GM12878 (cell line): ENCODE measurements at regions not wholly inside any gene's neighbourhood (a gene's known extent, or its start where the extent isn't known, plus 50 kb on each side); places are given as distances from the start of the nearest gene placed in this dataset.

Source experiments
- ATAC-seq: fragments of 200-7000 bp; cut with Tn5 transposase; 3 replicates; pipeline ENCODE4 v1.9.1; 2020; ENCODE audit warnings: mild to moderate bottlenecking, moderate library complexity
- BruUV-seq: library from RNA; stranded (reverse); fragments of 400-500 nt; replicated peaks from 2 replicates; lab custom pipeline; 2021; lab: Mats Ljungman, UMichigan
- CTCF ChIA-PET: fragments of 300-600 bp; sonication (Branson Sonifier 250); formaldehyde crosslinking; extraction: SDS; loops from one replicate; lab custom pipeline; 2021; ENCODE audit warnings: inconsistent platforms; lab: Yijun Ruan, JAX
- POLR2A ChIA-PET: fragments of 350-600 bp; formaldehyde crosslinking; extraction: SDS; loops from one replicate; lab custom pipeline; 2021; ENCODE audit warnings: inconsistent platforms; lab: Charles Lee
- RAD21 ChIA-PET: fragments of 300-600 bp; sonication (Branson Sonifier 250); formaldehyde crosslinking; loops from one replicate; lab custom pipeline; 2023; ENCODE audit warnings: antibody characterized with exemption; ENCODE audit not compliant: unreplicated experiment; lab: Charles Lee
- SMC1A ChIA-PET: fragments of 300-600 bp; sonication (Branson Sonifier 250); formaldehyde crosslinking; loops from one replicate; lab custom pipeline; 2023; ENCODE audit not compliant: unreplicated experiment, uncharacterized antibody; lab: Charles Lee
- DNase-seq: peaks from one replicate; pipeline ENCODE4 v3.0.0-alpha.2; 2011; ENCODE audit warnings: low read depth, low spot score
- FAIRE-seq: peaks from 3 replicates; lab custom pipeline; 2011; peaks lifted over from hg19 to GRCh38; lab: Jason Lieb, UNC
- H2AFZ ChIP-seq: 2 replicates; pipeline ENCODE4 v1.6.0; 2011; ENCODE audit warnings: low read depth, low read length, control low read depth; ENCODE audit not compliant: control insufficient read depth
- H3K27ac ChIP-seq: 2 replicates; pipeline ENCODE4 v1.5.1; 2011; ENCODE audit warnings: control low read depth; ENCODE audit not compliant: control insufficient read depth, insufficient read depth
- H3K27me3 ChIP-seq, 2 experiments: replicated peaks in 1 of 2; 2 replicates each; pipeline versions ENCODE4 v1.6.0 to v1.6.1; 2011; ENCODE audit warnings: low read length in 1 of 2; ENCODE audit not compliant: control insufficient read depth in 2 of 2, insufficient read depth in 2 of 2
- H3K36me3 ChIP-seq, 2 experiments: 2 replicates each; pipeline ENCODE4 v1.5.1; 2011; ENCODE audit warnings: low read length in 1 of 2; ENCODE audit not compliant: control insufficient read depth in 2 of 2, insufficient read depth in 2 of 2
- H3K4me1 ChIP-seq: 2 replicates; pipeline ENCODE4 v1.6.1; 2011; ENCODE audit warnings: mild to moderate bottlenecking, low read length, moderate library complexity, mixed read lengths; ENCODE audit not compliant: control insufficient read depth, insufficient read depth
- H3K4me2 ChIP-seq: 2 replicates; pipeline ENCODE4 v1.6.0; 2011; ENCODE audit warnings: control low read depth; ENCODE audit not compliant: control insufficient read depth, insufficient read depth
- H3K4me3 ChIP-seq: fragments of 200-600 bp; sonication (generic); 2 replicates; pipeline ENCODE4 v1.5.1; 2016
- H3K79me2 ChIP-seq: 2 replicates; pipeline ENCODE4 v1.6.0; 2011; ENCODE audit warnings: low read length; ENCODE audit not compliant: control insufficient read depth, insufficient read depth
- H3K9ac ChIP-seq: 2 replicates; pipeline ENCODE4 v1.8.0; 2011; ENCODE audit warnings: low read length, control low read depth, mixed read lengths; ENCODE audit not compliant: control insufficient read depth, insufficient read depth
- H3K9me3 ChIP-seq: replicated peaks from 3 replicates; pipeline ENCODE4 v1.5.1; 2011; ENCODE audit warnings: mild to moderate bottlenecking, low read length; ENCODE audit not compliant: control insufficient read depth, insufficient read depth
- H4K20me1 ChIP-seq: 2 replicates; pipeline ENCODE4 v1.6.0; 2011; ENCODE audit not compliant: control insufficient read depth, insufficient read depth
- BCL11A ChIP-seq: IDR thresholded peaks from 2 replicates; pipeline ENCODE4 v1.6.1; 2011; ENCODE audit warnings: low read depth, low read length
- EP300 ChIP-seq, 2 experiments: fragments of 150-350 bp in 1 of 2; IDR thresholded peaks; 2 replicates each; pipeline ENCODE4 v1.6.1; 2011 to 2012; ENCODE audit warnings: low read depth in 2 of 2, low read length in 2 of 2, borderline replicate concordance in 1 of 2, improper control_type of control experiment in 1 of 2, inconsistent platforms in 1 of 2; ENCODE audit not compliant: control insufficient read depth in 1 of 2
- EZH2 ChIP-seq: IDR thresholded peaks from 2 replicates; pipeline ENCODE4 v1.6.1; 2012; ENCODE audit warnings: low read depth, mild to moderate bottlenecking, control low read depth, inconsistent platforms, low read length, borderline replicate concordance; ENCODE audit not compliant: control insufficient read depth
- FOXK2 ChIP-seq: fragments of 450-650 bp; IDR thresholded peaks from 2 replicates; pipeline ENCODE4 v1.6.1; 2017; ENCODE audit warnings: mild to moderate bottlenecking, moderate library complexity
- GATAD2B ChIP-seq: fragments of 450-650 bp; conservative IDR thresholded peaks from 2 replicates; pipeline ENCODE4 v1.6.1; 2017; ENCODE audit warnings: low read depth, mild to moderate bottlenecking, moderate library complexity
- HDAC2 ChIP-seq: fragments of 200-600 bp; sonication (generic); IDR thresholded peaks from 2 replicates; pipeline ENCODE4 v1.6.1; 2017
- HDAC6 ChIP-seq: fragments of 200-600 bp; sonication (generic); IDR thresholded peaks from one replicate; pipeline ENCODE4 v1.8.0; 2017; ENCODE audit warnings: antibody characterized with exemption; ENCODE audit not compliant: unreplicated experiment
- IRF4 ChIP-seq: IDR thresholded peaks from 2 replicates; pipeline ENCODE4 v1.6.1; 2011; ENCODE audit warnings: low read depth, low read length
- JUNB ChIP-seq: IDR thresholded peaks from 2 replicates; pipeline ENCODE4 v1.6.1; 2016; ENCODE audit warnings: antibody characterized with exemption, mild to moderate bottlenecking
- LARP7 ChIP-seq: fragments of 450-650 bp; IDR thresholded peaks from 2 replicates; pipeline ENCODE4 v1.6.1; 2017; ENCODE audit warnings: mild to moderate bottlenecking
- MXI1 ChIP-seq: fragments of 150-350 bp; IDR thresholded peaks from 2 replicates; pipeline ENCODE4 v1.6.1; 2011; ENCODE audit warnings: low read depth, mild to moderate bottlenecking, inconsistent platforms, low read length, improper control_type of control experiment
- NR2C2 ChIP-seq: IDR thresholded peaks from 2 replicates; pipeline ENCODE4 v1.6.1; 2011; ENCODE audit warnings: borderline replicate concordance, low read depth; ENCODE audit not compliant: control insufficient read depth, insufficient read length
- RELB ChIP-seq: fragments of 450-650 bp; IDR thresholded peaks from 2 replicates; pipeline ENCODE4 v1.6.1; 2017; ENCODE audit warnings: low read depth, mild to moderate bottlenecking, moderate library complexity
- SIN3A ChIP-seq: IDR thresholded peaks from 2 replicates; pipeline ENCODE4 v1.6.1; 2012; ENCODE audit warnings: low read depth, low read length, improper control_type of control experiment
- YBX1 ChIP-seq: fragments of 450-650 bp; IDR thresholded peaks from 2 replicates; pipeline ENCODE4 v1.6.1; 2016; ENCODE audit warnings: antibody characterized with exemption
- ZNF207 ChIP-seq: fragments of 450-650 bp; IDR thresholded peaks from 2 replicates; pipeline ENCODE4 v1.6.1; 2014; ENCODE audit warnings: antibody characterized with exemption, mild to moderate bottlenecking, borderline replicate concordance
- WGBS: methylation state at CpG from one replicate; pipeline ENCODE4 v1.1.6; 2016; ENCODE audit warnings: low lambda C conversion rate; ENCODE audit not compliant: insufficient replicate concordance, insufficient coverage; ENCODE audit errors: missing lambda C conversion rate; 5-methylcytosine and 5-hydroxymethylcytosine counted together
- in situ Hi-C: fragments of 300-500 bp; cut with MboI; formaldehyde crosslinking; loops from 9 replicates; pipeline ENCODE4 v1.14.3; 2018; ENCODE audit warnings: mixed read lengths
- intact Hi-C: fragments of 100-400 bp; cut with micrococcal nuclease; formaldehyde crosslinking; loops from one replicate; pipeline ENCODE4 v1.14.2; 2022; ENCODE audit not compliant: unreplicated experiment
- TF ChIP-seq, protein P1 (sequence below): IDR thresholded peaks from 2 replicates; pipeline ENCODE4 v1.6.1; 2012; ENCODE audit warnings: low read length, inconsistent platforms
- TF ChIP-seq, protein P2 (sequence below): fragments of 450-650 bp; IDR thresholded peaks from 2 replicates; pipeline ENCODE4 v1.6.1; 2017; ENCODE audit warnings: mild to moderate bottlenecking

DNA sequence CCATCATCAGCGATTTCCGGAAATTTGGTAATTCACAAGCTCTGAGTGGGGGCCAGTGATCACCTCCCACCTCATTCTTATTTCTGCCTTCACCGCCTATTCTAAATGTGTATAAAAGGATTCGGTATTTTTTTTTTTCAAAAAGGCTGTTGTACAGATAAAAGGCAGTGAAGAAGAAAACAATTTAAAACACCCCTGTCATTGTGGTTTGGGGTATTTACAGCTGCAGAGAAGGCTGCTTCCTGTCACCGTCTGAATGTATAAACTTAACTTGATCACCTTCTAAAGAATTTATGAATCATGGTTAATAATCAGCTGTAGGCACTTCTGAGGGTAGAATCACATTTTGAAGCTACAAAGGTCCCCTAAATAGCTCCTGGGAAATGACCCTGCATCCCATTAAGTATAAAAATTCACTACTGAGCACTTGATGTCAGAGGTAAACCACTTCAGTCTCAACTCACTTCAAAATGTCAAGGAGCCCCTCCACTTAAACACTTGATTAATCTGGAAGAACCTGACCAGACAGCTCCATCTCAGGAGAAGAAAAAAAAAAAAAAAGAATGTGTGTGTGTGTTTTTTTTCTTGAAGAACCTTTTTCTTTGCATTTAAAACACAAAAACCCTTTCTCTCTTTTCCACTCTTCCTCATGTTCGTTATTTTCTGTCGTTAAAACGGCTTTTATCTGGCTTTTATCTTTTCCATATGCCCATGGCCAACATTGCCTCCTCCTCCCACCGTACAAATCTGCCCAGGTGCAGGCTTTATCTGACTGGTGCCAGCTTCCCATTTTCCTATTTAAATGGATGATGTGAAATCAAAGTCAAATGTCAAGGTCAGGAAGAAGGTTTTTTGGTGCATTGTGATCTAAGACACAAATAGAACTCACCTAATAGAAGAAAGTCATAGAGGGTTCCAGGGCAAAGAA, 291.2 kb downstream of the IRX1 start:
- RAD21 ChIA-PET: no interaction called here
- TF ChIP-seq FOXK2: no peak
- TF ChIP-seq, protein P1, sequence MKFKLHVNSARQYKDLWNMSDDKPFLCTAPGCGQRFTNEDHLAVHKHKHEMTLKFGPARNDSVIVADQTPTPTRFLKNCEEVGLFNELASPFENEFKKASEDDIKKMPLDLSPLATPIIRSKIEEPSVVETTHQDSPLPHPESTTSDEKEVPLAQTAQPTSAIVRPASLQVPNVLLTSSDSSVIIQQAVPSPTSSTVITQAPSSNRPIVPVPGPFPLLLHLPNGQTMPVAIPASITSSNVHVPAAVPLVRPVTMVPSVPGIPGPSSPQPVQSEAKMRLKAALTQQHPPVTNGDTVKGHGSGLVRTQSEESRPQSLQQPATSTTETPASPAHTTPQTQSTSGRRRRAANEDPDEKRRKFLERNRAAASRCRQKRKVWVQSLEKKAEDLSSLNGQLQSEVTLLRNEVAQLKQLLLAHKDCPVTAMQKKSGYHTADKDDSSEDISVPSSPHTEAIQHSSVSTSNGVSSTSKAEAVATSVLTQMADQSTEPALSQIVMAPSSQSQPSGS: no peak
- TF ChIP-seq MXI1: no peak
- no peak for TF ChIP-seq NR2C2
- TF ChIP-seq LARP7: no peak
- no peak for TF ChIP-seq GATAD2B
- TF ChIP-seq EP300 (IDR thresholded peaks at IDR 0.05; ENCODE audit: borderline replicate concordance in 1 of 2, control insufficient read depth in 1 of 2, low read depth in 2 of 2, low read length in 2 of 2): no peak
- TF ChIP-seq JUNB: no peak
- TF ChIP-seq, protein P2, sequence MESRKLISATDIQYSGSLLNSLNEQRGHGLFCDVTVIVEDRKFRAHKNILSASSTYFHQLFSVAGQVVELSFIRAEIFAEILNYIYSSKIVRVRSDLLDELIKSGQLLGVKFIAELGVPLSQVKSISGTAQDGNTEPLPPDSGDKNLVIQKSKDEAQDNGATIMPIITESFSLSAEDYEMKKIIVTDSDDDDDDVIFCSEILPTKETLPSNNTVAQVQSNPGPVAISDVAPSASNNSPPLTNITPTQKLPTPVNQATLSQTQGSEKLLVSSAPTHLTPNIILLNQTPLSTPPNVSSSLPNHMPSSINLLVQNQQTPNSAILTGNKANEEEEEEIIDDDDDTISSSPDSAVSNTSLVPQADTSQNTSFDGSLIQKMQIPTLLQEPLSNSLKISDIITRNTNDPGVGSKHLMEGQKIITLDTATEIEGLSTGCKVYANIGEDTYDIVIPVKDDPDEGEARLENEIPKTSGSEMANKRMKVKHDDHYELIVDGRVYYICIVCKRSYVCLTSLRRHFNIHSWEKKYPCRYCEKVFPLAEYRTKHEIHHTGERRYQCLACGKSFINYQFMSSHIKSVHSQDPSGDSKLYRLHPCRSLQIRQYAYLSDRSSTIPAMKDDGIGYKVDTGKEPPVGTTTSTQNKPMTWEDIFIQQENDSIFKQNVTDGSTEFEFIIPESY: no peak
- TF ChIP-seq IRF4: no peak
- TF ChIP-seq SIN3A: no peak
- no peak for TF ChIP-seq EZH2
- TF ChIP-seq HDAC2: no peak
- no peak for TF ChIP-seq ZNF207
- no peak for TF ChIP-seq BCL11A
- TF ChIP-seq HDAC6: no peak
- TF ChIP-seq RELB: no peak
- TF ChIP-seq YBX1: no peak

More for the DNA sequence above, 291.2 kb downstream of the IRX1 start:
- no peak overlapping the region for H3K27ac ChIP-seq
- no peak for DNase-seq
- CTCF ChIA-PET: no interaction called here
- no peak overlapping the region for H3K9ac ChIP-seq
- intact Hi-C loops (no loop called here), in situ Hi-C loops (no loop called here)
- no peaks in the 10 kb centered on the region for H3K27me3 ChIP-seq
- no peak overlapping the region for H2AFZ ChIP-seq
- H3K4me1 ChIP-seq: no peaks in the 10 kb centered on the region
- no peak overlapping the region for H3K4me2 ChIP-seq
- WGBS: 5% methylated on average over 9 of the region's 9 CpGs
- H4K20me1 ChIP-seq: no peaks in the 10 kb centered on the region
- H3K4me3 ChIP-seq: no peak overlapping the region
- H3K36me3 ChIP-seq: no peaks in the 10 kb centered on the region
- H3K9me3 ChIP-seq: no peaks in the 10 kb centered on the region; the same call in 2 of the 3 replicates
- BruUV-seq: no TSS peak
- ATAC-seq: no peak
- no peaks in the 10 kb centered on the region for H3K79me2 ChIP-seq
- FAIRE-seq: no peak
- POLR2A ChIA-PET: no interaction called here
- SMC1A ChIA-PET: no interaction called here
